ENCODE measurements at regions not wholly inside any gene's neighbourhood (a gene's known extent, or its start where the extent isn't known, plus 50 kb on each side); places are given as distances from the start of the nearest gene placed in this dataset.

- Histone ChIP-seq H3K27ac (ENCODE audit: low read length) (no peak overlapping the region), H3K9me3 (ENCODE audit: control insufficient read depth, insufficient read depth, low read depth, low read length) (no peaks in the 10 kb centered on the region), H3K4me1 (ENCODE audit: control insufficient read depth, insufficient read depth, low read length) (no peaks in the 10 kb centered on the region; the same call in 1 of the 2 replicates), H3K27me3 (ENCODE audit: control insufficient read depth, insufficient read depth, low read length) (no peaks in the 10 kb centered on the region), H3K36me3 (ENCODE audit: control insufficient read depth, insufficient read depth, low read length) (no peaks in the 10 kb centered on the region), H3K4me3 (ENCODE audit: low read depth in 2 of 2, low read length in 2 of 2) (no peak overlapping the region)
- BruUV-seq (replicated peaks): no TSS peak
- POLR2A ChIA-PET: no interaction called here
- intact Hi-C loops (cut with micrococcal nuclease; ENCODE audit: unreplicated experiment): no loop called here
- DNase-seq (ENCODE audit: low read depth, low spot score): no peak
- in situ Hi-C loops (cut with HindIII; ENCODE audit: low pct_unique_long_range_greater_than_20kb, low sequenced_read_pairs): no loop called here
- TF ChIP-seq, protein P1, sequence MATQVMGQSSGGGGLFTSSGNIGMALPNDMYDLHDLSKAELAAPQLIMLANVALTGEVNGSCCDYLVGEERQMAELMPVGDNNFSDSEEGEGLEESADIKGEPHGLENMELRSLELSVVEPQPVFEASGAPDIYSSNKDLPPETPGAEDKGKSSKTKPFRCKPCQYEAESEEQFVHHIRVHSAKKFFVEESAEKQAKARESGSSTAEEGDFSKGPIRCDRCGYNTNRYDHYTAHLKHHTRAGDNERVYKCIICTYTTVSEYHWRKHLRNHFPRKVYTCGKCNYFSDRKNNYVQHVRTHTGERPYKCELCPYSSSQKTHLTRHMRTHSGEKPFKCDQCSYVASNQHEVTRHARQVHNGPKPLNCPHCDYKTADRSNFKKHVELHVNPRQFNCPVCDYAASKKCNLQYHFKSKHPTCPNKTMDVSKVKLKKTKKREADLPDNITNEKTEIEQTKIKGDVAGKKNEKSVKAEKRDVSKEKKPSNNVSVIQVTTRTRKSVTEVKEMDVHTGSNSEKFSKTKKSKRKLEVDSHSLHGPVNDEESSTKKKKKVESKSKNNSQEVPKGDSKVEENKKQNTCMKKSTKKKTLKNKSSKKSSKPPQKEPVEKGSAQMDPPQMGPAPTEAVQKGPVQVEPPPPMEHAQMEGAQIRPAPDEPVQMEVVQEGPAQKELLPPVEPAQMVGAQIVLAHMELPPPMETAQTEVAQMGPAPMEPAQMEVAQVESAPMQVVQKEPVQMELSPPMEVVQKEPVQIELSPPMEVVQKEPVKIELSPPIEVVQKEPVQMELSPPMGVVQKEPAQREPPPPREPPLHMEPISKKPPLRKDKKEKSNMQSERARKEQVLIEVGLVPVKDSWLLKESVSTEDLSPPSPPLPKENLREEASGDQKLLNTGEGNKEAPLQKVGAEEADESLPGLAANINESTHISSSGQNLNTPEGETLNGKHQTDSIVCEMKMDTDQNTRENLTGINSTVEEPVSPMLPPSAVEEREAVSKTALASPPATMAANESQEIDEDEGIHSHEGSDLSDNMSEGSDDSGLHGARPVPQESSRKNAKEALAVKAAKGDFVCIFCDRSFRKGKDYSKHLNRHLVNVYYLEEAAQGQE (IDR thresholded peaks at IDR 0.05; ENCODE audit: insufficient read depth in 1 of 2, low read depth in 2 of 2, low read length in 1 of 2): no peak
- TF ChIP-seq CTCF (IDR thresholded peaks at IDR 0.05) (no peak), SIN3A (IDR thresholded peaks at IDR 0.05; ENCODE audit: borderline replicate concordance, insufficient read depth, low read depth, low read length) (no peak), TCF7L2 (IDR thresholded peaks at IDR 0.05; ENCODE audit: low read depth, low read length) (no peak), POLR2AphosphoS5 (IDR thresholded peaks at IDR 0.05; ENCODE audit: low read depth, low read length) (no peak)
- ATAC-seq: no peak
- CTCF ChIA-PET: no interaction called here
Measured at GRCh38 chr21:35208810-35209517, 159.9 kb upstream of the RUNX1 start.

GRCh38 chr21:35208104-35208503 lies 159.0 kb upstream of the RUNX1 start:
- intact Hi-C loops (cut with micrococcal nuclease; ENCODE audit: unreplicated experiment): no loop called here
- Histone ChIP-seq H3K27me3 (ENCODE audit: control insufficient read depth, insufficient read depth, low read length) (no peaks in the 10 kb centered on the region), H3K4me1 (ENCODE audit: control insufficient read depth, insufficient read depth, low read length) (no peaks in the 10 kb centered on the region; the same call in 1 of the 2 replicates), H3K4me3 (ENCODE audit: low read depth in 2 of 2, low read length in 2 of 2) (no peak overlapping the region), H3K27ac (ENCODE audit: low read length) (no peak overlapping the region), H3K36me3 (ENCODE audit: control insufficient read depth, insufficient read depth, low read length) (no peaks in the 10 kb centered on the region), H3K9me3 (ENCODE audit: control insufficient read depth, insufficient read depth, low read depth, low read length) (no peaks in the 10 kb centered on the region)
- ChIA-PET POLR2A (no interaction called here), CTCF (no interaction called here)
- no peak for DNase-seq (ENCODE audit: low read depth, low spot score)
- TF ChIP-seq SIN3A (IDR thresholded peaks at IDR 0.05; ENCODE audit: borderline replicate concordance, insufficient read depth, low read depth, low read length) (no peak), POLR2AphosphoS5 (IDR thresholded peaks at IDR 0.05; ENCODE audit: low read depth, low read length) (no peak), TCF7L2 (IDR thresholded peaks at IDR 0.05; ENCODE audit: low read depth, low read length) (no peak), CTCF (IDR thresholded peaks at IDR 0.05) (no peak)
- TF ChIP-seq, protein P1 (IDR thresholded peaks at IDR 0.05; ENCODE audit: insufficient read depth in 1 of 2, low read depth in 2 of 2, low read length in 1 of 2): no peak
- no peak for ATAC-seq
- BruUV-seq (replicated peaks): no TSS peak
- in situ Hi-C loops (cut with HindIII; ENCODE audit: low pct_unique_long_range_greater_than_20kb, low sequenced_read_pairs): no loop called here
